GM12872 (cell line): ENCODE measurements at regions not wholly inside any gene's neighbourhood (a gene's known extent, or its start where the extent isn't known, plus 50 kb on each side); places are given as distances from the start of the nearest gene placed in this dataset.

ENCODE experiments used
- CTCF ChIP-seq: IDR thresholded peaks from 3 replicates; pipeline ENCODE4 v1.5.1; 2011; ENCODE audit warnings: low read depth, mild to moderate bottlenecking, low read length, moderate library complexity; ENCODE audit not compliant: insufficient read depth

- TF ChIP-seq CTCF, result no peak
Observed at GRCh38 chr6:3900744-3901336, 51.7 kb downstream of the FAM50B start.

- no peak for TF ChIP-seq CTCF
Observed at GRCh38 chr6:3902871-3903648, 53.9 kb downstream of the FAM50B start.

- TF ChIP-seq CTCF, result no peak
Observed at GRCh38 chr6:3904518-3904917, 55.3 kb downstream of the FAM50B start.

DNA sequence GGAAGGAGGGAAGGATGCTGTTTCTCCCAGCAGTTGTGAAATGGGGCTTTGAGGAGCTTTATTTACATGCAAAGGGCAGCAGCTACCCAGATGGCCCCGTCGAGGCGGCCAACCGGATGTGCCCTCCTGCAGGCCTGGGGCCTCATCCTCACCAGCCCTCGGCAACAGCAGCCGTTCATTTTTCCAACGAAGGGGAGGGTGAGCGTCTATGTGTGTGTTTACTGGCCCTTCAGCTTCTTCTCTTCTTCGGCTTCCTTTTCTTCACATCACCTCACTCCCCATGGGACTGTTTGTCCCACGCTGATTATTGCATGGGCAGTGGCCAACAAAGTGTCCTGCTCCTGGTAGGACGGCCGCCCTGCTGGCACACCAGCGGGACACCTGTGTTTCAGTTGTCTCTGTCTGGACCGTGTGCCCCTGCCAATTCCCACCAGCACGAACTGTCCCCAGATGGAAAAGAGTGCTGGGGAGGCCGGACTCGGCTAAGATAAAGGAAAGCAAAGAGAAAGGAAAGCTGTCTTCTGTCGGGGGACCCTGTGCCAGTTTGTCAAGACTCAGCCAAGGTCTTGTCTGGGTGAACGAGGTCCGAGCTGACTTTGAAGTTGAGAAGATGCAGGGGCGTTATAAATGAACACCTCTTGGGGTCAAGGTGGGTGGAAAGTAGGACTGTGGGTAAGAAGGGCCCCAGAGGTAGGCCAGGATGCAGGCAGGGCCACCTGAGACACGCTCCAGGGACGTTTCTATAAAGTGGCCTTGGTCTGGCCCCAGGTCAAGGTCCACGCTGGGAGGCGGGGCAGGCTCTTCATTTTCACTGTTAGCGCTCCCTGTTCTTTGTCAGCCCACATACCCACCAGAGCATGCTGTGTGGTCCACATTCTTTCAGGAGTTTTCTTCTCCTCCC, 57.0 kb downstream of the FAM50B start:
- TF ChIP-seq CTCF, result no peak

DNA sequence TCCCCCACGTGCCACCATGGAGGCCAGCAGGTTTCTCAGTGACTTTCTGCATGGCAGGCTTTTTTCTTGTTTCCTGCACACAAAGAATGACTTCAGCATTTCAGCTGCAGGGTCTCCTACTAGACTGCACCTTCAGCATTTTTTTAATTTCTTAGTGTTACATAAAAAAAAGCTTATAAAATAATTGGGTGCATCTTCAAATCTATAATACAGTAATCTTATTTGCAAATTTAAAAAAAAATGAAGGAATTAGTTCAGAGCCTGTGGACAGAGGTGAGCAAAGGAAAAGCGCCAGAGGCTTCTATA, 57.6 kb downstream of the FAM50B start:
- no peak for TF ChIP-seq CTCF

- no peak for TF ChIP-seq CTCF
Observed at GRCh38 chr6:3908223-3908622, 59.0 kb downstream of the FAM50B start.

- no peak for TF ChIP-seq CTCF
Observed at GRCh38 chr6:3908961-3909360, 59.8 kb downstream of the FAM50B start.
